KMS-11 (cell line): ENCODE measurements at regions not wholly inside any gene's neighbourhood (a gene's known extent, or its start where the extent isn't known, plus 50 kb on each side); places are given as distances from the start of the nearest gene placed in this dataset.
"Not testable (repeated sequence)": the region's sequence is repeated elsewhere in the genome, so short reads cannot be mapped to it uniquely, and the experiment has no call there.

Source experiments
- H2AFZ ChIP-seq: fragments of 200-600 bp; sonication (generic); 2 replicates; pipeline ENCODE4 v1.6.1; 2016; ENCODE audit warnings: antibody characterized with exemption, mixed run types, low read depth
- H3K27ac ChIP-seq: fragments of 200-600 bp; sonication (generic); 2 replicates; pipeline ENCODE4 v1.6.1; 2016; ENCODE audit warnings: mild to moderate bottlenecking, mixed run types
- H3K27me3 ChIP-seq: fragments of 200-600 bp; sonication (generic); 2 replicates; pipeline ENCODE4 v1.6.1; 2017; ENCODE audit warnings: mild to moderate bottlenecking, low read depth, mixed run types, moderate library complexity; ENCODE audit not compliant: insufficient read depth
- H3K36me3 ChIP-seq: fragments of 200-600 bp; sonication (generic); 2 replicates; pipeline ENCODE4 v1.6.1; 2017; ENCODE audit warnings: mild to moderate bottlenecking, mixed run types; ENCODE audit not compliant: insufficient read depth
- H3K4me1 ChIP-seq: fragments of 200-600 bp; sonication (generic); 2 replicates; pipeline ENCODE4 v1.6.1; 2016; ENCODE audit warnings: mild to moderate bottlenecking, low read depth, mixed run types; ENCODE audit not compliant: poor library complexity, severe bottlenecking
- H3K4me2 ChIP-seq: fragments of 200-600 bp; sonication (generic); 2 replicates; pipeline ENCODE4 v1.7.0; 2016; ENCODE audit warnings: mild to moderate bottlenecking, mixed run types
- H3K4me3 ChIP-seq: fragments of 200-600 bp; sonication (generic); IDR thresholded peaks from 2 replicates; pipeline ENCODE4 v1.6.1; 2017; ENCODE audit warnings: low read depth, low read length, mixed read lengths; ENCODE audit not compliant: insufficient read depth
- H3K79me2 ChIP-seq: fragments of 200-600 bp; sonication (generic); 2 replicates; pipeline ENCODE4 v1.6.1; 2016; ENCODE audit warnings: low read depth, mixed run types; ENCODE audit not compliant: insufficient read depth
- H3K9ac ChIP-seq: fragments of 200-600 bp; sonication (generic); 2 replicates; pipeline ENCODE4 v1.6.1; 2016; ENCODE audit warnings: mild to moderate bottlenecking, mixed run types
- H4K20me1 ChIP-seq: fragments of 200-600 bp; sonication (generic); 2 replicates; pipeline ENCODE4 v1.6.1; 2016; ENCODE audit warnings: mild to moderate bottlenecking, mixed run types; ENCODE audit not compliant: insufficient read depth
- TF ChIP-seq, protein P1 (sequence below): fragments of 200-600 bp; sonication (generic); conservative IDR thresholded peaks from 2 replicates; pipeline ENCODE4 v1.6.1; 2017; ENCODE audit warnings: low read depth, mild to moderate bottlenecking, antibody characterized with exemption, low read length, moderate library complexity, mixed read lengths

DNA sequence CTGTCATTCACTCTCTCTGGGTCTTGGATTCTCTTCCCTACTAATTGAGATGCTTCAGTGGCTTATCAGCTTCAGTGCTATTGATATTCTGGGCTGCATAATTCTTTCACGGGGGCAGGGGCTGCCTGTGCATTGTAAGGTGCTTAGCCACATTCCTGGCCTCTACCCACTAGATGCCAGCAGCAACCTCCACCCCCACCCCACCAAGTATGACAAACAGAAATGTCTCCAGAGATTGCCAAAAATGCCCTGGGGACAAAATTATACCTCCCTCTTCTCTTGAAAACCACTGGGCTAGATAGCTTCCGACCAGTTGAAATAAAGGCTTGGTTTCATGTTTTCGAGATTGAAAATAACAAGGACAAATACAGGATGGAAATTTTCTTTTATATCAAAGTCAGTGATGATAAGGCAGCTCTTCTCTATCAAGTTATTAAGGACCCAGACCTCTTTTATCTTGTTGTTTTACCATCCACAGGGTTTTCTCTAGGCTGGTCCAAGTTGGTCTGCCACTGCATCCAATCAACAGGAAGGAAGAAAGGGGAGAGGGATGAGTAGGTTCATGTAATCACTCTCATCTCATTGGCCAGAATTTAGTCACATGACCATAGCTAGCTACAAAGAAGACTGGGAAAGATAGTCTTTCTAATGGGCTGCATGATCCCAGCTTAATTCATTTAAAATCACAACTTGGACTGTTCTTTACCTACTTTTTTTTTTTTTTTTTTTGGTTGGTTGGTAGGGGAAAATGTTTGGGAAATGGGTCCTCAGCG, 92.1 kb upstream of the RANBP3L start:
- TF ChIP-seq, protein P1, sequence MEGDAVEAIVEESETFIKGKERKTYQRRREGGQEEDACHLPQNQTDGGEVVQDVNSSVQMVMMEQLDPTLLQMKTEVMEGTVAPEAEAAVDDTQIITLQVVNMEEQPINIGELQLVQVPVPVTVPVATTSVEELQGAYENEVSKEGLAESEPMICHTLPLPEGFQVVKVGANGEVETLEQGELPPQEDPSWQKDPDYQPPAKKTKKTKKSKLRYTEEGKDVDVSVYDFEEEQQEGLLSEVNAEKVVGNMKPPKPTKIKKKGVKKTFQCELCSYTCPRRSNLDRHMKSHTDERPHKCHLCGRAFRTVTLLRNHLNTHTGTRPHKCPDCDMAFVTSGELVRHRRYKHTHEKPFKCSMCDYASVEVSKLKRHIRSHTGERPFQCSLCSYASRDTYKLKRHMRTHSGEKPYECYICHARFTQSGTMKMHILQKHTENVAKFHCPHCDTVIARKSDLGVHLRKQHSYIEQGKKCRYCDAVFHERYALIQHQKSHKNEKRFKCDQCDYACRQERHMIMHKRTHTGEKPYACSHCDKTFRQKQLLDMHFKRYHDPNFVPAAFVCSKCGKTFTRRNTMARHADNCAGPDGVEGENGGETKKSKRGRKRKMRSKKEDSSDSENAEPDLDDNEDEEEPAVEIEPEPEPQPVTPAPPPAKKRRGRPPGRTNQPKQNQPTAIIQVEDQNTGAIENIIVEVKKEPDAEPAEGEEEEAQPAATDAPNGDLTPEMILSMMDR, result no peak
- H3K4me3 ChIP-seq, result no peak overlapping the region
- no peaks in the 10 kb centered on the region for H4K20me1 ChIP-seq
- no peak overlapping the region for H3K4me2 ChIP-seq
- no peaks in the 10 kb centered on the region for H3K36me3 ChIP-seq
- H3K27ac ChIP-seq, result no peak overlapping the region
- no peaks in the 10 kb centered on the region for H3K27me3 ChIP-seq
- no peak overlapping the region for H3K9ac ChIP-seq
- no peak overlapping the region for H2AFZ ChIP-seq
- H3K79me2 ChIP-seq, result no peaks in the 10 kb centered on the region
- H3K4me1 ChIP-seq, result no peaks in the 10 kb centered on the region

- Histone ChIP-seq H2AFZ (no peak overlapping the region), H3K27ac (no peak overlapping the region), H3K27me3 (no peaks in the 10 kb centered on the region), H4K20me1 (no peaks in the 10 kb centered on the region), H3K79me2 (no peaks in the 10 kb centered on the region), H3K36me3 (no peaks in the 10 kb centered on the region), H3K4me3 (no peak overlapping the region), H3K4me2 (no peak overlapping the region), H3K9ac (no peak overlapping the region), H3K4me1 (no peaks in the 10 kb centered on the region)
- TF ChIP-seq, protein P1, result no peak
These were observed 93.6 kb upstream of the RANBP3L start for GRCh38 chr5:36395260-36395659.

GRCh38 chr5:36395947-36396346, 94.2 kb upstream of the RANBP3L start:
- not testable (repeated sequence) for H3K4me1 ChIP-seq, H3K4me3 ChIP-seq, H3K36me3 ChIP-seq, H3K9ac ChIP-seq, H2AFZ ChIP-seq, H3K27me3 ChIP-seq, H4K20me1 ChIP-seq, H3K4me2 ChIP-seq, H3K79me2 ChIP-seq, H3K27ac ChIP-seq

GRCh38 chr5:36396640-36397039, 94.9 kb upstream of the RANBP3L start:
- H3K4me3 ChIP-seq, result no peak overlapping the region
- no peaks in the 10 kb centered on the region for H3K4me1 ChIP-seq
- H3K36me3 ChIP-seq, result no peaks in the 10 kb centered on the region
- H2AFZ ChIP-seq, result no peak overlapping the region
- H3K27me3 ChIP-seq, result no peaks in the 10 kb centered on the region
- H3K4me2 ChIP-seq, result no peak overlapping the region
- no peak overlapping the region for H3K27ac ChIP-seq
- TF ChIP-seq, protein P1, result no peak
- H3K9ac ChIP-seq, result no peak overlapping the region
- no peaks in the 10 kb centered on the region for H4K20me1 ChIP-seq
- no peaks in the 10 kb centered on the region for H3K79me2 ChIP-seq

- H3K27me3 ChIP-seq, result no peaks in the 10 kb centered on the region
- H3K79me2 ChIP-seq, result no peaks in the 10 kb centered on the region
- TF ChIP-seq, protein P1, result no peak
- H2AFZ ChIP-seq, result no peak overlapping the region
- H3K27ac ChIP-seq, result no peak overlapping the region
- H3K4me3 ChIP-seq, result no peak overlapping the region
- H3K4me2 ChIP-seq, result no peak overlapping the region
- H3K36me3 ChIP-seq, result no peaks in the 10 kb centered on the region
- H3K4me1 ChIP-seq, result no peaks in the 10 kb centered on the region
- H4K20me1 ChIP-seq, result no peaks in the 10 kb centered on the region
- no peak overlapping the region for H3K9ac ChIP-seq
These were observed 96.3 kb upstream of the RANBP3L start for GRCh38 chr5:36397901-36398536.
